Esophagus muscularis mucosa (tissue), 4 donors: ENCODE measurements at regions not wholly inside any gene's neighbourhood (a gene's known extent, or its start where the extent isn't known, plus 50 kb on each side); places are given as distances from the start of the nearest gene placed in this dataset.

ENCODE experiments used
- EP300 ChIP-seq: sonication (generic); formaldehyde crosslinking; IDR thresholded peaks from one replicate; pipeline ENCODE4 v1.6.1; 2017; ENCODE audit warnings: antibody characterized with exemption
- POLR2A ChIP-seq: fragments of 450-650 bp; IDR thresholded peaks from one replicate; pipeline ENCODE4 v1.6.1; 2017; ENCODE audit warnings: antibody characterized with exemption, moderate library complexity, mild to moderate bottlenecking, low read depth
- POLR2AphosphoS5 ChIP-seq, 2 donors: sonication (generic); formaldehyde crosslinking; IDR thresholded peaks; one replicate each; pipeline ENCODE4 v1.6.1; 2017; ENCODE audit warnings: antibody characterized with exemption in 2 of 2
- TF ChIP-seq, protein P1 (sequence below), 3 experiments: fragments of 200-600 bp in 2 of 3; fragments of 450-650 bp in 1 of 3; sonication (generic) in 2 of 3; IDR thresholded peaks; one replicate each; pipeline ENCODE4 v1.5.1; 2017 to 2019; ENCODE audit warnings: antibody characterized with exemption in 3 of 3, mild to moderate bottlenecking in 2 of 3, moderate library complexity in 1 of 3

DNA sequence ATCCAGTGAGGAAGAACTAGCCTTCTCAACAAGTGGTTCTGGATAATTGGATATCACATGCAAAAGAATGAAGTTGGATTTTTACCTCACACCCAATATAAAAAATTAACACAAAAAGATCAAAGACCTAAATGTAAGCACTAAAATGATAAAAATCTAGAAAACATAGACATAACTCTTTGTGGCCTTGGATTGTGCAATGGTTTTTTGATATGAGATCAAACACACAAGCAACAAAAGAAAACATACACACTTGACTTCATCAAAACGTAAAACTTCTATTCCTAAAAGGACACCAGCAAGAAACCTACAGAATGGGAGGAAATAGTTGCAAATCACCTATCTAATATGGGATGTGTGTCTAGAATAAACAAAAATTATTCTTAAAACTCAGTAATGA lies 54.1 kb upstream of the NFE2L2 start:
- no peak for TF ChIP-seq POLR2A
- TF ChIP-seq, protein P1, sequence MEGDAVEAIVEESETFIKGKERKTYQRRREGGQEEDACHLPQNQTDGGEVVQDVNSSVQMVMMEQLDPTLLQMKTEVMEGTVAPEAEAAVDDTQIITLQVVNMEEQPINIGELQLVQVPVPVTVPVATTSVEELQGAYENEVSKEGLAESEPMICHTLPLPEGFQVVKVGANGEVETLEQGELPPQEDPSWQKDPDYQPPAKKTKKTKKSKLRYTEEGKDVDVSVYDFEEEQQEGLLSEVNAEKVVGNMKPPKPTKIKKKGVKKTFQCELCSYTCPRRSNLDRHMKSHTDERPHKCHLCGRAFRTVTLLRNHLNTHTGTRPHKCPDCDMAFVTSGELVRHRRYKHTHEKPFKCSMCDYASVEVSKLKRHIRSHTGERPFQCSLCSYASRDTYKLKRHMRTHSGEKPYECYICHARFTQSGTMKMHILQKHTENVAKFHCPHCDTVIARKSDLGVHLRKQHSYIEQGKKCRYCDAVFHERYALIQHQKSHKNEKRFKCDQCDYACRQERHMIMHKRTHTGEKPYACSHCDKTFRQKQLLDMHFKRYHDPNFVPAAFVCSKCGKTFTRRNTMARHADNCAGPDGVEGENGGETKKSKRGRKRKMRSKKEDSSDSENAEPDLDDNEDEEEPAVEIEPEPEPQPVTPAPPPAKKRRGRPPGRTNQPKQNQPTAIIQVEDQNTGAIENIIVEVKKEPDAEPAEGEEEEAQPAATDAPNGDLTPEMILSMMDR (IDR thresholded peaks at IDR 0.05) = no peak
- TF ChIP-seq POLR2AphosphoS5 (IDR thresholded peaks at IDR 0.05) = no peak
- no peak for TF ChIP-seq EP300
